H4 (cell line): ENCODE measurements at regions not wholly inside any gene's neighbourhood (a gene's known extent, or its start where the extent isn't known, plus 50 kb on each side); places are given as distances from the start of the nearest gene placed in this dataset.

Source experiments
- DNase-seq: peaks from one replicate; pipeline ENCODE4 v3.0.0-alpha.2; 2015; ENCODE audit warnings: low spot score

DNA sequence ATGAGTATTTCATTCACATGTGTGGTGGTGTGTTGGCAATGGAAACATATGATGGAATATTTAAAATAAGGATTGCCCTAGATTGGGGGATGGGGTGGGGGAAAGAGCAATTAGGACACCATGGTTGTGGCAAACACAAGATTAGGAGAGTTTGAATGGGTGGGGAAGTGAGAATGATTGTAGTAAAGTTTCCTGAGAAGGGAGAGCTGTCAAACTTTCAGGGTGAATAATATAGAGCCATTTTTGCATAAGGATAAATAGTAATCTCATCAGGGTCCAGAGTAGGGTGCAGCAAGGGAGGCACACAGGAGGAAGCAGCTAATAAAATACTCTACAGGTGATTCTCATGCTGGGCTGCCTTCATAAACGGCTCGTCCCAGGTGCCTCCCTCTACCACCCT is 294.9 kb upstream of the MARCKS start:
- no peak for DNase-seq

DNA sequence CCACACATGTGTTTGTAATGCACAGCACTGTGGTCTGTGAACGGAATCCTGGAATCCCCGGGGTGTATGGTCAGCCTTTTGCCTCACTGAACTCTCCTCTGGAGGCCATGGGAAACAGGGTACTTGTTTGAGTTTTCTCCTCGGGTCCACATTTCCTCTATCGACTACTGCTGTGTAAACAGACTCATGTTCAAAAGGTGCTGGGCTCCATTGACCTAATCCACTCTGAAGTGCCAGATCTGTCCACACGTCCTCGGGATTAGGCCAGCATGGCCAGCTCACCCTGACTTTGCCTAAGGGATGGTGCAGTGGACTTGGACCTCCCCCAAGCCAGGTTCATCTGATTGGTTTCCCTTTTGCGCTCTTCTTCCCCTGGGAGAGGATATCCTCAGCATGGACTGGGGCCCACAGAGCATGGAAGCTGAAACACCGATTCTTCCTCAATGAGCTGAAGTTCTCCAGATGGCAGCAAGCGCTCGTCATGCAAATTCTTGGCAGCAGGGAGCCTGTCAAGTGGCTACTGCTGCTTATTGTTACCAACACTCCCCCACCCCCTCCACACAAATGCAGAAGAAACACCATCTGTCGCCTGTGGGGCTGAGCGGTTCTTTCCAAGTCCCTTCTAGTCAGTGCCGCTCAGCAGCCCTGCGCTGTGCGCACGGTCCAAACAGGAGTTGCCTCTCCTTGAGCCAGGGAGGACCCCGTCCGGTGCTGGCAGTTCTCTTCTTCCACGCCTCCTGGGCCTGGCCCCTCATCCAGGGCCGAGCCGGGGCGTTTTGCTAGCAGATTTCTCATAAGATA is 292.6 kb upstream of the MARCKS start:
- peak; percentile 9 for DNase-seq

DNA sequence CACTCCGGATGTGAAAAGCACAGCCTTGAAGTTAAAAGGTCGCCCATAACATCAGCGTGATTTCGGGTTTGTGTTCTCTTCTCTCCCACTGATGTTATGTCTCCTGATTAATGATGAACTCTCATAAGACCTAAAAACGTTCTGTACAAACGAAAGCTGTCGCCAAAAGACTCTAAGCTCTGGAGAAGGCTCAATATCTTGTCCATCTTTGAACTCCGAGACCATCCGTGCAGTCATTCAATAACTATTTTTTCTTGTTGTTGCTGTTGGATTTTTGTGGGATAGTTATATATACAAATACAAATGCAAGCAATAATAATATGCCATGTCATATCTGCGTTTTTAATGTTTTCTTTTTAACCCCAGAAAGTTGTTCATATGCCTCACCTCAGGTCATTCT is 291.8 kb upstream of the MARCKS start:
- no peak for DNase-seq

DNA sequence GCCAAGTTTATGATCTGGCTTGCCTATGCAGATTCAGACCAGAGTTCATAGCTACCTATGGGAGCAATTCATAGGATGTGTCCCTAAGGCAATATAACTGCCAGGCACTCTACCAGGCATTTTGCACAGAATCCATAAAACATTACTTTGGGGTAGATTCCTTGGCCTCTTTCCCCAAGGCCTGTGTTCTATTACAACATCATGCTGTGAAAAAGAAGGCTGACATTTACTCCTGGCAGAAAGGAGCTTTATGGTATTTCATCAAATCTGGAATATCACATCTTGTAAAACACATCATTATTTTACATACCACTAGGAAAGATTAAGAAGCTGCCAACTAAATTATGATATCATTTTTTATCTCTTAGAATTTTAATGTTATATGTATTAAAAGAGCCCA is 287.0 kb upstream of the MARCKS start:
- no peak for DNase-seq

DNA sequence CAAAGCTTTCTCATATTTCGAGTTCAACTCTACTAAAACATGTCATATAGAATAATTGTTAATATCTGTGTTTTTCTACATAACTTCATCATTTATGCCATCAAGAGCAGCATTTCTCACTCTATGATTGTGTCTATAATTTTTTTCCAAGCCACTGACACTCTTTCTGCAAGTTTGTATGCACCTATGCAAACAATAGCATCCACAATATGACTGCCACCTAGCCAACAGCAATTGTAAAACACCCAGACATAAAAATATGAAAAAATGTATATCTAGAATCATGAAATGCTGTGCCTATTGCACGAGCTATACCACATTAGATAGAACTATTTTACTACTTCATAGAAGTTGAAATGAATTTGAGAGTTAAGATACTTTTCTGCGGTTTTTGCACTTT is 286.5 kb upstream of the MARCKS start:
- DNase-seq = no peak

DNA sequence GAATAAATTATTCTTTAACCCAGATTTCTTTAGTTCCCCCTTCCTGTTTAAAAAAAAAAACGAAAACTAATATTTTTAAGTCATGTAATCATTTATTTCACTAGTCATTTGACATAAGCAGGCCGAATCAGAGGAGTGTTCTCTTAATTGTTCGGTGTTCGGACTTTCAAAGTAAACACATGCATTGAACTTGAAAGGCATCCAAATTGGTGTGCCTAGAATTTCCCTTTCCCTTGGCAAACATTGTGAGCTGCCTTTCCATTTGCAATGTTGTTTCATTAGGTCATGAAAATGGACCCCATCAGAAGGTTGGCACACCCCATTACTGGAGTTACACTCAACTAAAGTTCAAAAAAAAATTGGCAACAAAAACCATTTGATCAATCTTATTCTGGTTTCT is 283.0 kb upstream of the MARCKS start:
- DNase-seq = no peak

DNA sequence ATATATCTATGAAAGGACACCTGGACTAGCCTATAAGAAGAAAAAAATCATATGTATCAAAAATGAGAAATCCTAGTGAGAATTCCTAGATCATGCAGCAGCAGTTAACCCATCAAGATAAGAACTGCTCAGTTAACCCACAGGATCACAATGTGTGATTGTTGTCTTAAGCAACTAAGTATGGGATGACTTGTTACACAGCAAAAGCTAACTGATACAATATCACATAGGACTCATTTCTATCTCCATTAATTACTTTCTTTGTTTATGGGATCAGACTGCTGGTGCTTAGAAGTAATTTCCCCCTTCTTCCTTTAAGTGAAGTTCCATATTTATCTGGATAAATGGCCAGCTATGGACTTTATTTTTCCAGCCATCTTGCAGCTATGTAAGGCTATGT is 280.8 kb upstream of the MARCKS start:
- DNase-seq = no peak

DNA sequence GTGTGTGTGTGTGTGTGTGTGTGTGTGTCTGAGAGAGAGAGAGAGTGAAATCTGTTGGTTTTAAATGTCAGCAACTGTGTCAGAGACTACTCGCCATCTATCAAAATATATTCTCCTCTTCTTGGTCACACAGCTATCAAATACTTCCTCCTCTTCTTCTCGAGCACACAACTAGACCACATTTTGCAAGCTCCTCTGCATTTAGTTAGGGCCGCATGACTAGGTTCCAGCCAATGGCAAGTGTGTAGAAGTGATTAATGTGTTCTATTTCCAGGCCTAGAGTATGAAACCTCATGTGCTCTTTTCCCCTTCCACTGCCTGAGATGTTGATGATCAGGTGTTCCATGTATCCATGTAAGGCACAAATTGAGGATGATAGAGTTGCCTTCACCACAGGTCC is 278.5 kb upstream of the MARCKS start:
- no peak for DNase-seq

DNA sequence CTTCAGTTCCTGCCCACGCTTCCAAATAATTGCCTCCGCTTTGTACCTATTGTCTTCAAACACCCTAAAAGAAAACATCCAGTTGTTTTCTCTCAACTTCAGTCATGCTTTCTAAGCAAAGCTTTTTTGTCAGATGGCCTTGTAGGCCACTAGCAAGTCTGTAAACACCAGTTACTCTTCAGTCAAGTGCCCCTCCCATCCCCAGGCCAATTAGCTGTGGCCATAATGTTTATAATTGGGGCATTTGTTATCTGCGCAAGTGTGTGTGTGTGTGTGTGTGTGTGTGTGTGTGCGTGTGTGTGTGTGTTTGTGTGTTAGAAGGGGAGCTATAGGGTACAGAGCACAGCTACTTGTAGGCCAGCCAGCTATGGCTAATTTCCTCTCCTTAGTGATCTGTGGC is 272.4 kb upstream of the MARCKS start:
- DNase-seq = no peak

DNA sequence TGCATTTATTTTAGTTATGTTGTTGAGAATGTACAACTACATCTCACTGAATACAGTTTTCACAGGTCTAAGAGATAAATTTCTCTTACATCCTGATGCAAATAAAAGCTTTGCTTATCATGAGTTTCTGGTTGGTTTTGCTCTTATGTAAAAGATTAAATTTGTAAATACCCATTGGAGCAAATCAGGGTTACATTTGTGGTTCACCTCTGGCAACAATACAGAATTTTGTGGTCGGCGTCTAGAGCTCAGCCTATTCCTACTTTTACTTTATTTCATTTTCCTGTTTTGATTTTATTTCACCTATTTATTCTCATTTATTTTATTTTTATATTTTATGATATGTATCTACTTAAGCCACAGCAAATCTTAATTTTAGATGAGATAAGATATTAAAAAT is 271.9 kb upstream of the MARCKS start:
- DNase-seq = no peak

DNA sequence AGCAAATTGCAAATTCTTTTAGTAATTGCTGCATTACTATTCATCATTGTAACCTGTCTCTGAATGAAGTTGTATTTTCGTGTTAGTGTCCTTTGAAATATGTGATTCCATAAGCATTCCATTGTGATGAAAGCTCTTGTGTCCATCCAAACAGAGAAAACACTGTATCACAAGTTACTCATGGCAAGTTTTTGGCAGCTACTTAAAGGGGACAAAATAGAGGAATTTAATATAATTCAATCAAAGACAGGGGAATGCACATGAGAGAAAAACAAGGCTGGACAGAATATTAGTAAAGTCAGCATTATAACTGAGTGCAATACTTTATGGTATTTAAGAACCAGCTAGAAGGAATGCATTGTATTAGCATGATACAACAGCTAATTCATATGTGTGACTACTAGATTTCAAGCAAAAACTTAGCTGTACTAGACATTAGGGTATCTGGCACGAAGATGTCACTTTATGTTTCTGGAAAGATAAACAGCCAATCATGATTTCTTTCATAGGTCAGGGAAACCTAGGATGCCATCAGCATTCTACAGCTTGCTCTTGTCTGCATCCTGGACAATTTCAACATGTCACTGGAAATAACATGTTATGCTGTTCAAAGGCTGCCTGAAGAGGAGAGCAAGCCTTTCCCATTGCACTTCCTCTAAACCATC is 270.6 kb upstream of the MARCKS start:
- no peak for DNase-seq

DNA sequence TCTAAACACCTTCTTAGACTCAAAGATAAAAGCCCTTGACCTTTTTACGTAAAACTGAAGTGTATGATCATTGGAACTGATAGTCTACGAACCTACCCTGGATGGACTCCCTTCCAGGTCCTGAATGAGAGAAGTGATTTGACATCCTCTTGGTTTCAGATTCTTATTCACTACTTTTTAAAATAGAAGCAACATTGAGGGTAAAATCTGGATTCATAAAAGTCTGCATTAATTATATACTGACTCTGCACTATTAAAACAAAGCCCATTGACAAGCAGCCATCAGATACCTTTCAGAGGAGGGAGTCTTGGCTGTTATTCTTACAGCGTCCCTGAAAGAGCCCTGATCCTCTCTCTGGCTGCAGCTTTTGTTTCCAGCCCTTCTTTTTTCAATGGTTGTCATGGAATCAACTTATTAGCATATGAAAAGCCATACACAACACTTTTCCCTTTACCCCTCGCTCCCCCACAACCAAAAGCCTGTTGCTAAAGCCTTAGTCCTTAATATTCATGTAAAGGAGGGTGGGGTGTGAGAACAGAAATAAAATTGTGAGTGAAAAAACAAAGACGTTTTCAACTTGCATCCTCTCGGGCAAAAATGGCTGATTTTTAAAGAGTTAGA is 270.0 kb upstream of the MARCKS start:
- no peak for DNase-seq

DNA sequence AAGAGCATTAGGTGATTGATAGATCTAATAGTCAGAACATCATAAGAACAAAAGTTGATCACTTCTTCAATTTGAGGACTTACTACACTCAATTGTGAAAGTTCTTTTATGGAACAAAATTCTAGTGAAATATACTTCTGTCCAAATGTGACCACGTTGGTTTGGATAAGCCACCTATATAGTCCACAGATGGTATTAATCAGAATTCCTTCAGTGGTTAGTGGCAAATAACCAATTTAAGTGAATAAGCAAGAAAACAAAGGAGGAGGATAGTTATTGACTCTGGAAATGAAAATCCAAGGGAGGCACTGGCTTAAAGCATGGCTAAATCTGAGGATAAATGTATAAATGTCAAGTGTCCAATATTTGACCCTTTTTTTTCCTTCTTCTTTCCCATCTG is 268.5 kb upstream of the MARCKS start:
- DNase-seq = no peak

DNA sequence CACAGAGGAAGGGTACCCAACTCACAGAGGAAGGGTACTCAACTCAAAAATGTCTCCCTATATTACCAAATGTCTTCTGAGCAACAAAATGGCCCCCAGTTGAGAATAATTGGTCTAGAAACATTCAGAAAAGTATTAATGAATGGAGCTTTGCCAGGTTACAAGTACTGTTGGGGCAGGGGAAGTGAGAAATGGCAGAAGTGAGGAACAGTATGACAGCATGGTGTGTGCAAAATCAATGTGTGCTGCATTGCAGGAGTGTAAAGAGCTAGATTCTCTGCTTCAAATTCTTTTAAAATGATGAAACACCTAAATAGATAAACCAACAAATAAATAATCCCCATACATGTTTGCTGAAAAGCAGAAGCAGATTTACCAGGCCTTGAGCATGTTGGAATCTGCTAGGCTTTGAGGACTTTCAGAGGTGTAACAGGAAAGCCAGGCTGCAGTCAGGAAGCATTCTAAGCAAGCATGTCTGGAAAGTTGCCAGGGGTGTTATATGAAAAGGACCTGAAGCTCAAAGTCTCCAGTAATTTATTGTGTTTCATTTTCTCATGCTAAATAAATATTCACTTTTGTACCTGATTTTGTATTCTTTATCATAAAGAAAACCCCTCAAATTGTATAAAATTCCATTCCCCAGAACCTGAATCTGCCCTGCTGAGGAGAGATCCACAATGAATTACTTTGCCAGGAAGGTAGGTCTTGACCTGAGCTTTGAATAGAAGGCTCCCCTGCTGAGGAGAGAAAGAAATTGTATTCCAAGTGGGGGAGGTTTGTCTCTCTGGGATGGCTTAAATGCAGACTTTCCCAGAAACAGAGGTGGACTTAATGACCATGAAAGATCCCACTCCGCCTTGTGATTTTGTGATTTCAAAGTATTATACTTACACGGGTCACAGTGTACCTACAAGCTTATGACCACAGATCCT is 265.0 kb upstream of the MARCKS start:
- DNase-seq = no peak

DNA sequence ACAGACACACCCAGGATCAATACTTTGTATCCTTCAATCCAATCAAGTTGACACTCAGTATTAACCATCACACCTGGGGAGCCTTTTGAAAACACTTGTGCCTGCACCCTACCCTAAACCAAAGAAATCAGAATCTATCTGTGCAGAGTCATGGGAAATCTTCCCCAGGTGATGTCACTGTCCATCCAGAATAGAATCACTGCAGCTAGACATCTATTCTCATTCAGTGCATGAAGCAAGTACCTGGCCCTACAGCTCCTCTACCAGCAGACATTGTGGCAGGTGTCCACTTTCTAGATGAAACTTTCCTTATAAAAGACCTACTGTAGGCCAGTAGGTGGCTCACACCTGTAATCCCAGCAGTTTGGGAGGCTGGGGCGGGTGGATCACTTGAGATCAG is 262.4 kb upstream of the MARCKS start:
- DNase-seq = no peak

DNA sequence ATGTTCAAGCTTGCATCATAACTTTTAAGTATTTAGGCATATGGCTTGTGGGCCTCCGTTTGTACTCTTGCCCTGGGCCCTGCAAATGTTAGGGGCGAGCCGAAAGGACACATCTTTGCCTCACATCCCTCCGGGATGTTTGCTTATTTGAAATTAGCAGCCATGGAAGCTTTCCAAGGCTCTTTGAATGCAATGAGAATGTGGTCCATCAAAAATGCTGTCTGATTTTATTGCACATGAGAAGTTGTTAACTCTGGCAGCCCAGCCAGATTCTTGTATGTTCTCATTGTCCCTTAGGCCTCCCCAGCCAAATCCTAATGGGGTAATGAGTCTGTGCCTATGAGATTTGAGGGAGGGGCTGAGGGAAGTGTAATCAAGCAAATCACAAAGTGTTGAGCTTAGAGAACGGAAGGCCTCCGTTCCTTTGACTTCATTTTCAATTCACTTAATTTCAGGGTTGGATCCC is 261.2 kb upstream of the MARCKS start:
- DNase-seq = no peak

DNA sequence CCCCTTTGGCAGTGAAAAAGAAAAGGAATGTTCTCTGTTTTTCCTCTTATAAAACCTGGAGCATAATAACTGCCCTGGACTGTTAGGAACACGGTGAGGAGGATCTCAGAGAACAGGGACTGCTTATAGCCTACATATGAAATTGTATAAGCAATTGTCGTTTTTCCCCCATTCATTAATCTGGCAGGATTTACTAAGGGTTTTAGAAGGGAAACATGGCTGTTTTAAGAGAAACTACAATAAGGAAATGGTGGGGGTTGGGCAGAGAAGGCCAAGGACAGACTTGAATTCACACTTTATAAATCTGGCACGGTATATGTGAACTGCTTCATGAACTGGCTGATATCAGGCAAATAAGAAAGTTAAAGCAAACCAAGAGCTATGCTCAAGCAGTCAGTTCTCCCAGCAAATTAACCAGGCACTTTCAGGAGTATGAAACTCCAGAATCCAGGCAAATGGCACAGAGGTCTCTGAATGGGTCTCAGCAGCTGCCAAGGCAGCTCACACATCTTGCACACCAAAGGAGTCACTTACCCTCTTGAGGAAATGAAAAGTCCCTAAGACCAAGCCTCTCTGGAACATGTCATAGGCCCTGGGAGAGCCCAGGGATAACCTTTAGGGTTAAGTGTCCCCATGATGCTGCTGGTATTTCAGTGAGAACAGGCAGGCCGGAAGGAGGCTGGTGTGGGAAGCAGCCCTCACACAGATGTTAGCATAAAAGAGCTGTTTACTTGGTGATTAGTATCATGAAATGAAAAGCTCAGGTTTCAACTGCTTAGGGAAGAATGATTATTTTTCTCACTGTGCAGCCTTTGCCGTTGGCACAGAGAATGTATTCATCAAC is 260.5 kb upstream of the MARCKS start:
- DNase-seq = no peak

DNA sequence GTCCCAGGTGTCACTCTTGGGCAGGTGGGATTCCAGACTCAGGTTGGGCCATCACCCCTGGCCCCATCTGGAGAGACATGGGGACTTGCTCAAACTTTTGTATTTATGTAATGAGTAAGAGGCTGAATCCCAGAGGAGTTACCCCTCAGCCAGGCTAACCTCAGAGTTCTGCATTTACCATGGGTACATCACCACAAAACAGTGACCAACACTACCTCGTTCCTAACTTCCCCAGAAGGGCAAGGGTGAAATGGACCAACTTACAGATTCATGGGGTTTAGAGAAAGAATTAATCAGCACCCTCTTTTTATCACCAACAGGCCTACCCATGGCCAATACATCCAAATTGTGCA is 259.9 kb upstream of the MARCKS start:
- no peak for DNase-seq

DNA sequence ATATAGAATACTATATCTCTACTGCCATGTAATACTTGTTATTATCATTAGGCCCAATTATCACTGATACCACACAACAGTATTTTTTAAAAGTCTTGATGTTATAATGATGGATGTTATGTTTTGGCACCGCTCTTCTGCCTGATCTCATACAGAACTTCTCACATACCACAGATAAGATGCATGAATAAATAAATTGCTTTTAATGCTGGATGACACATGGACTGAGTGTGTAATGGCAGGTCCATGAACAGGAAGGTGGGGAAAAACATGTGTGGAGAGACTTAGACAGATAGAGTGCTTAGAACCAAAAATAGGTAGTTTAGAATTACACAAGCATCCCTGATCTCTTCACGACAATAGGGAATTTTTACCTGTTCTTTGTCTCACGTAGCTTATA is 258.4 kb upstream of the MARCKS start:
- no peak for DNase-seq

DNA sequence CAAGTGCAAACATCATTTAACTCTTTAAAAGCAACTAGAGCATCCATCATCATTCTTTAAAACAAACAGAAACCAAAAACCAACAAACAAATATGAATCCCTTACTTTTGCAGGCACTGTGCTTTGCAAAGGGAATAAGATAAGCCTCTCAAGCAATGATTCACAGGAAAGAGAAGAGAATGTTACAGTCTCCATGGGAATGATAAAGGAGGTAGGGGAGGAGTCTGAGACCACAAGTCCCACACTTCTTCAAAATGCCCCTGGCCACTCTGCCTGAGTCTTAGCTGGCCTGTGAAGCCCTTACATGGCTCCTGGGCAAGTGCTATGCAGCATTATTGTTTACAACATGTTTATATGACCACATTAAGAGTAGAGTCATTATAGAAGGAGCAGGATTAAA is 257.7 kb upstream of the MARCKS start:
- no peak for DNase-seq
